ENCODE measurements at regions not wholly inside any gene's neighbourhood (a gene's known extent, or its start where the extent isn't known, plus 50 kb on each side); places are given as distances from the start of the nearest gene placed in this dataset.

GRCh38 chr12:60123557-60123956 lies 527.7 kb downstream of the SLC16A7 start:
- 69% methylated on average over 1 of the region's 1 CpG for WGBS (ENCODE audit: low lambda C conversion rate, missing lambda C conversion rate)
- no peaks in the 10 kb centered on the region for H3K79me2 ChIP-seq
- no peaks in the 10 kb centered on the region for H3K4me1 ChIP-seq (ENCODE audit: insufficient read depth)
- no peak for TF ChIP-seq CTCF (IDR thresholded peaks at IDR 0.05; ENCODE audit: poor library complexity)
- no peak for TF ChIP-seq EZH2phosphoT487 (IDR thresholded peaks at IDR 0.05; ENCODE audit: low read depth, severe bottlenecking, unreplicated experiment)
- TF ChIP-seq EZH2 (IDR thresholded peaks at IDR 0.05; ENCODE audit: borderline replicate concordance) = no peak
- no peaks in the 10 kb centered on the region for H3K9me2 ChIP-seq (replicated peaks; ENCODE audit: insufficient read depth)
- no peak overlapping the region for H3K4me2 ChIP-seq
- H4K20me1 ChIP-seq (ENCODE audit: insufficient read depth, poor library complexity, severe bottlenecking) = no peaks in the 10 kb centered on the region
- H3K27me3 ChIP-seq = no peaks in the 10 kb centered on the region
- H3K9me3 ChIP-seq (ENCODE audit: low read depth) = no peaks in the 10 kb centered on the region
- no peak overlapping the region for H3K27ac ChIP-seq
- no peak overlapping the region for H2AFZ ChIP-seq
- no peaks in the 10 kb centered on the region for H3K36me3 ChIP-seq (replicated peaks; ENCODE audit: insufficient read depth, low read depth)
- no peak overlapping the region for H3K4me3 ChIP-seq
- DNase-seq (ENCODE audit: low spot score) = no peak

- no peaks in the 10 kb centered on the region for H3K27me3 ChIP-seq
- no peaks in the 10 kb centered on the region for H3K79me2 ChIP-seq
- no peak overlapping the region for H3K4me3 ChIP-seq
- no peaks in the 10 kb centered on the region for H4K20me1 ChIP-seq (ENCODE audit: insufficient read depth, poor library complexity, severe bottlenecking)
- H3K9me3 ChIP-seq (ENCODE audit: low read depth) = no peaks in the 10 kb centered on the region
- no peaks in the 10 kb centered on the region for H3K9me2 ChIP-seq (replicated peaks; ENCODE audit: insufficient read depth)
- DNase-seq (ENCODE audit: low spot score) = no peak
- no peak overlapping the region for H3K4me2 ChIP-seq
- H3K4me1 ChIP-seq (ENCODE audit: insufficient read depth) = no peaks in the 10 kb centered on the region
- no peak overlapping the region for H3K27ac ChIP-seq
- WGBS (ENCODE audit: low lambda C conversion rate, missing lambda C conversion rate) = 54% methylated on average over 1 of the region's 1 CpG
- H3K36me3 ChIP-seq (replicated peaks; ENCODE audit: insufficient read depth, low read depth) = no peaks in the 10 kb centered on the region
- no peak overlapping the region for H2AFZ ChIP-seq
- TF ChIP-seq EZH2 (IDR thresholded peaks at IDR 0.05; ENCODE audit: borderline replicate concordance) (no peak), CTCF (IDR thresholded peaks at IDR 0.05; ENCODE audit: poor library complexity) (no peak), EZH2phosphoT487 (IDR thresholded peaks at IDR 0.05; ENCODE audit: low read depth, severe bottlenecking, unreplicated experiment) (no peak)
These were observed 541.7 kb downstream of the SLC16A7 start for GRCh38 chr12:60137513-60137912.

GRCh38 chr12:60138526-60138925 lies 542.7 kb downstream of the SLC16A7 start:
- Histone ChIP-seq H3K79me2 (no peaks in the 10 kb centered on the region), H3K4me2 (no peak overlapping the region), H3K4me1 (ENCODE audit: insufficient read depth) (no peaks in the 10 kb centered on the region), H2AFZ (no peak overlapping the region), H3K4me3 (no peak overlapping the region), H3K27ac (no peak overlapping the region), H3K9me2 (replicated peaks; ENCODE audit: insufficient read depth) (no peaks in the 10 kb centered on the region), H3K27me3 (no peaks in the 10 kb centered on the region), H3K36me3 (replicated peaks; ENCODE audit: insufficient read depth, low read depth) (no peaks in the 10 kb centered on the region), H4K20me1 (ENCODE audit: insufficient read depth, poor library complexity, severe bottlenecking) (no peaks in the 10 kb centered on the region), H3K9me3 (ENCODE audit: low read depth) (no peaks in the 10 kb centered on the region)
- 72% methylated on average over 1 of the region's 1 CpG for WGBS (ENCODE audit: low lambda C conversion rate, missing lambda C conversion rate)
- no peak for TF ChIP-seq EZH2 (IDR thresholded peaks at IDR 0.05; ENCODE audit: borderline replicate concordance)
- no peak for TF ChIP-seq CTCF (IDR thresholded peaks at IDR 0.05; ENCODE audit: poor library complexity)
- no peak for TF ChIP-seq EZH2phosphoT487 (IDR thresholded peaks at IDR 0.05; ENCODE audit: low read depth, severe bottlenecking, unreplicated experiment)
- no peak for DNase-seq (ENCODE audit: low spot score)

- 86% methylated on average over 1 of the region's 1 CpG for WGBS (ENCODE audit: low lambda C conversion rate, missing lambda C conversion rate)
These were observed 548.6 kb downstream of the SLC16A7 start for GRCh38 chr12:60144395-60144794.

More at GRCh38 chr12:60144395-60144794, 548.6 kb downstream of the SLC16A7 start:
- no peaks in the 10 kb centered on the region for H3K36me3 ChIP-seq (replicated peaks; ENCODE audit: insufficient read depth, low read depth)
- no peak overlapping the region for H3K27ac ChIP-seq
- H3K9me3 ChIP-seq (ENCODE audit: low read depth) = no peaks in the 10 kb centered on the region
- TF ChIP-seq EZH2phosphoT487 (IDR thresholded peaks at IDR 0.05; ENCODE audit: low read depth, severe bottlenecking, unreplicated experiment) = no peak
- TF ChIP-seq EZH2 (IDR thresholded peaks at IDR 0.05; ENCODE audit: borderline replicate concordance) = no peak
- no peak for TF ChIP-seq CTCF (IDR thresholded peaks at IDR 0.05; ENCODE audit: poor library complexity)
- no peaks in the 10 kb centered on the region for H3K79me2 ChIP-seq
- H4K20me1 ChIP-seq (ENCODE audit: insufficient read depth, poor library complexity, severe bottlenecking) = no peaks in the 10 kb centered on the region
- no peak overlapping the region for H3K4me2 ChIP-seq
- H3K9me2 ChIP-seq (replicated peaks; ENCODE audit: insufficient read depth) = no peaks in the 10 kb centered on the region
- no peaks in the 10 kb centered on the region for H3K27me3 ChIP-seq
- H3K4me3 ChIP-seq = no peak overlapping the region
- H2AFZ ChIP-seq = no peak overlapping the region
- no peaks in the 10 kb centered on the region for H3K4me1 ChIP-seq (ENCODE audit: insufficient read depth)
- DNase-seq (ENCODE audit: low spot score) = no peak

Measured in hepatocyte (in vitro differentiated cells).